Dermis blood vessel endothelial cell (primary cell): ENCODE measurements at regions not wholly inside any gene's neighbourhood (a gene's known extent, or its start where the extent isn't known, plus 50 kb on each side); places are given as distances from the start of the nearest gene placed in this dataset.
"Not testable (repeated sequence)": the region's sequence is repeated elsewhere in the genome, so short reads cannot be mapped to it uniquely, and the experiment has no call there.

Experiments used
- DNase-seq: peaks from one replicate; pipeline ENCODE4 v3.0.0; 2010

DNA sequence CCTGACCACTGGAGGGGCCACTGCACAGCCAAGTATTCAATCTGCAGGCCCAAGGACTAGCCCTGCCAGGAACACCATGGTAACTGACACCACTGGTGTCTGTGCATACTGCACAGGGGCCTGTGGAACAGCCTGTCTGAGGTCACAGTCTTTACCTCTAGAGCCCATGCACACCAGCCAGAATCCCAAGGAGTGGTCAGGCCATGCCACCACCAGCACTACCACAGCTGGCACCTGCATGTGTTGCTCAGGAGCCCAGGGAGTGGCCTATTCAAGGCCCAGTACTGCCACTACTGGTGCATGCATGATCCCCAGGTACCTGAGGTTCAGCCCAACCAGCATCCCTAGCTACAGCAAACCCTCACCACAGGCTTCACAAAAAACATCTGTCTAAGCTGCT lies 546.0 kb upstream of the RGMB start:
- DNase-seq, result no peak

DNA sequence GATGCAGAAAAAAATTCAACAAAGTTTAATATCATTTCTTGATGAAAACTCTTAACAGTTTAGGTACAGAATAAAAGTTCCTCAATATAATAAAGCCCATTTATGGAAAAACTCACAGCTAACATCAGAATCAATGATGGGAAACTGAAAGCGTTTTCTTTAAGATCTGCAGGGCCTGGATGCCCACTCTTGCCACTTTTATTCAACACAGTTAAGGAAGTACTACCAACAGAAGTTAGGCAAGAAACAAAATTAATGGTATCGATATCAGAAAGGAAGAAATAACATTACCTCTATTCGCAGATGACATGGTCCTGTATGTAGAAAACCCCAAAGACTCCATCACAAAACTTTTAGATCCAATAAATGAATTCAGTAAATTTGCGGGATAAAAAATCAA lies 542.4 kb upstream of the RGMB start:
- DNase-seq, result no peak

DNA sequence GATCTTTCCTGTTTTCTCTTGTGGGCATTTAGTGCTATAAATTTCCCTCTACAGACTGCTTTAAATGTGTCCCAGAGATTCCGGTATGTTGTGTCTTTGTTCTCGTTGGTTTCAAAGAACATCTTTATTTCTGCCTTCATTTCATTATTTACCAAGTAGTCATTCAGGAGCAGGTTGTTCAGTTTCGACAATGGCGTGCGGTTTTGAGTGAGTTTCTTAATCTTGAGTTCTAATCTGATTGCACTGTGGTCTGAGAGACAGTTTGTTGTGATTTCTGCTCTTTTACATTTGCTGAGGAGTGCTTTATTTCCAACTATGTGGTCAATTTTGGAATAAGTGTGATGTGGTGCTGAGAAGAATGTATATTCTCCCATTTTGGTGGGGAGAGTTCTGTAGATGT lies 535.7 kb upstream of the RGMB start:
- not testable (repeated sequence) for DNase-seq

DNA sequence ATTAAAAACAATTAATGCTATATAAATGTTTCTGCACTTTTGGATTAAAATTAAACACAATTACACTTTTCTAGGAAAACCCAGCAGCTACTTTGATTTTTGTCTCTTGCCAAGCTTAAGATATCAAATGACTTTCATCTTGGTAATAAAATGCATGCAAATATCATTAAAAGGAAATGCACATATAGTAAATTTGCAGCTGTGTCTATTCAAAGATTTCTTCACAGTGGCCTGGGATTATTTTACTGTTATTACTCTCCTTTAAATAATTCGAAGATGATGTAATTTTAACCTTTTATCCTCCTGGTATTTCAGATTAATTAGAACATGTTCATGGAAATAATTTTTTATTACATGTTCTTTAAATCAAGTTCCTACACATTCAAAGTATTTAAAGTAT lies 529.5 kb upstream of the RGMB start:
- no peak for DNase-seq

DNA sequence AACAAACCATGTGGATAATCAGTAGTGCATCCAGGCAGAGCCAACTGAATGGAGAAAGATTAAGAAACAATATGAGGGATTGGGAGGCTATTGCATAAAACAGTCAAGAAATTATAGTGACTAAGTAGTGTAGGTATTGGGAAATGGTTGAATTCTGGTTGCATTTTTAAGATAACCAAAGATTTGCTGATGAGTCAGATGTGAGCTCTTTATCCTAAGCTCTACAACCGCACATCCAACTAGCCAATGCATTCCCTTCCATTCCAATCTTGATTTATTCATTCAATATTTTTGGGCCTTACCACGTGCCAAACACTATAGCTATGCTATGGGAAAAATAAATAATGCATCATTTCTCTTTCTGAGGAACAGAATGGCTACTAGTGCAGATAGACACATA lies 524.5 kb upstream of the RGMB start:
- DNase-seq, result no peak

DNA sequence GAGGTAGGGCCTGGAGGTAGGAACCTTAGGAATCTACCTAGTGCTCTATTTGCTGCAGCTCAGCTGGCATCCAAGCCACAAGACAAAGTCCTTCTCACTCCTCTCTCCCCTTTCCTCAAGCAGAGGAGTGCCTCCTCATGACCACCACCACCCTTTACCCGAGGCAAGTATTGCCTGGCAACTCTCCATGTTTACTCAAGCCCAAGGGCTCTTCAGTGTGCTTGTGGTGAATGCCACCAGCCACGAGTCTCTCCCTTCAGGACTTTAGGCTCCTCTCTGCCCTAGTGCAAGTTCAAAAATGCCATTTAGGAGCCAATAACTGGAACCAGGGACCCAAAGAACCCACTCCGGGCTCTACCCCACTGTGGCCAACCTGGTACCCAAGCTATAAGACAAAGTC lies 514.5 kb upstream of the RGMB start:
- no peak for DNase-seq

DNA sequence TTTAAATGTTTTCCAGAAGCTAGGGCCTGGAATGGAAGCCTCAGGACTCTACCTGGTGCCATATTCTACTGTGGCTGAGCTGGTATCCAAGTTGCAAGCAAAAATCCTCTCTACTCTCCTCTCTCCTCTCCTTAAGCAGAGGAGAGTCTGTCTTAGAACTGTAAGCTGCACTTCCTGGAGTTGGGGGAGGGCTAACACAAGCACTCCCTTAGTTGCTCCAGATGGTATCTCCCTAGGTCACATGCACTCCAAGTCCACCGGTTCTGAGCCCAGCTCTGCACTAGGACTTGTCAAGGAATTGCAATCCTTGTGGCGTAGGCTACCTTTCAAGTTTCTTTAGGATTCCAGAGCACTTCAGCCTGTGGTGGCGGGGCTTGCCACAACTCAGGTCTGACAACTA lies 513.9 kb upstream of the RGMB start:
- no peak for DNase-seq

DNA sequence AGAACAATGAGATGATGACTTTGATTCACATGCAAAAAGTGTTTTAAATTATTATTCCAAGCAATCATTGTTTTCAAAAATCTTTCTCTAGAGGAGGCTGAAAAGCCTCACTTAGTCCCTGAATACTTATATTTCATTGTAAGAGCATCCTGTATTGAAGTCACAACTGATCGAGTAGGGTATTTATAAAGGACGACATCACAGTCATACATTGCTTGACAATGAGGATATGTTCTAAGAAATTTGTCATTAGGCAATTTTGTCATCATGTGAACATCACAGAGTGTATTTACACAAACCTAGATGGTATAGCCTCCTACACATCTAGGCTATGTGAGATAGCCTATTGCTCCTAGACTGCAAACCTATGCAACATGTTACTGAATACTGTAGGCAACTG lies 510.4 kb upstream of the RGMB start:
- DNase-seq, result peak; percentile 32

DNA sequence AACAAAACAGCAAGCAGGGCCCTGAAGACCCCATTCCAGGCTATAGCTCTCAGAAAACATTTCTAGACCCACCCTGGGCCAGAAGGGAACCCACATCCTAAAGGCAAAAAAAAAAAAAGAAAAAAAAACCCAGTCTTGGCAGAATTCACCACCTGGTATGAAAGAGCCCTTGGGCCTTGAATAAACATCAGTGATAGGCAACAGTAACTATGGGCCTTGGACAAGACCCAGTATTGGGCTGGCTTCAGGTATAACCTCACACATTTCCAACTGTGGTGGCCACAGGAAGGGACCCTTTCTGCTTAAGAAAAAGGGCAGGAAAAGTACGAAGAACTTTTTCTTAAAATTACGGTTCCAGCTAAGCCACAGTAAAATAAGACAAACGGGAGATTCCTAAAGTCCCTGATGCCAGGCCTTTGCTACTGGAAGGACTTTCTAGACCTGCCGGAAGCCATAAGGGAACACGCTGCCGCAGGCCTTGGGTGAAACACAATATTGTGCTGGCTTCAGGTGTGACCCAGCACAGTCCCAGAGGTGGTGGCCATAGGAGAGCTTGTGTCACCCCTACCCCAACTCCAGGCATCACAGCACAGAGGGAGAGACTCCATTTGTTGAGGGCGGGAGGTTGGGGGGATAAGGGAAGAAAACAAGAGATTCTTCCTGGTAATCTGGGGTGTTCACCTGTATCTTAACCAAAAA lies 505.2 kb upstream of the RGMB start:
- DNase-seq, result no peak

DNA sequence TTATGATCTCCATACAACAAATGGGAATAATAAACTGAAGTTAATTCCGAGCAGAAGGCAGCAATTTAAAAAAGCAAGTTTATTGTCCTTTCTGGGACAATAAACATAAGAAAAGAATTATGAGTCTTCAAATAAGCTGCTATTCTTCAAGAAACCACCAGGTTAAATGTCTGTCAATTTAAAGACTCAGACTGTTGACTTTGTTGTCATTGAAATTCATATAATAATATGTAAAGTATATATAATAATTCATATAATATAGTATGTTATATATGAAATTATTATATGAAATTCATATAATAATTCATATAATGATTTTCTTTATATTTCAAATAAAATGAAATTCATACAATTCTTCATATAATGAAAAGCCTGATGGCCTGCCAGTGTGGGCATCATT lies 497.5 kb upstream of the RGMB start:
- DNase-seq, result no peak

DNA sequence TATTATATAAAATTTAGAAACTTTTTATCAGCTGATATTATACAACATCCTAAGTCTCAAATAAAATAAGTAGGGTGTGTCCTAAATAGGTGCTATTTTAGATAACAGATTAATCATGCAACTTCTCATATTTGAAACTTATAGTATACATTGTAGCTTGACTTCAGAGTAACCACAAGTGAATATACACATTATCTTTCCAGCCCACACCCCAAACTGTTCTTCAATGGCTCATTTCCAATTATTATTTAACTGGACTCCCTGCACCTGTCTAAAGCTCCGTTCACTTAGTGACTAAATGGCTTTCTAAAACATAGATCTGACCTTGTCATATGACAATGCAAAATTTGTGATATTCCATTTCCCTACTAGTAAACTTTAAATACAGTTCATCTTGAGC lies 490.9 kb upstream of the RGMB start:
- DNase-seq, result no peak

DNA sequence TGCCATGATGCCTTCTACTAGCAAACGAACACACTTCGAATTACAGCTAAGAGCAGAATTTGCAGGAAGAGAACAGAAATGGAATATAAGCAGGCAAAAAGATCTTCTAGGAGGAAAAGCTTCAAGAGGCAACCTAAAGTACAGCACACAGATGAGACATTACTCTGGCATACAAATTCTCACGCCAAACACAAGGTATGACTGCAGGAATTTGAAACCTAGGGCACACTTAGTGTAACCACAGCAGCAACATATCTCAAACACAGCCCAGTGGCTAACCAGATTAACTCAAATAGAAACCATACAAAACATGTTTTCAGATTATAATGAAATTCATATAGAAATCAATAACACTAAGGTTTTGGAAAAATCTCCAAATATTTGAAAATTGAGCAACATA lies 481.0 kb upstream of the RGMB start:
- DNase-seq, result no peak

DNA sequence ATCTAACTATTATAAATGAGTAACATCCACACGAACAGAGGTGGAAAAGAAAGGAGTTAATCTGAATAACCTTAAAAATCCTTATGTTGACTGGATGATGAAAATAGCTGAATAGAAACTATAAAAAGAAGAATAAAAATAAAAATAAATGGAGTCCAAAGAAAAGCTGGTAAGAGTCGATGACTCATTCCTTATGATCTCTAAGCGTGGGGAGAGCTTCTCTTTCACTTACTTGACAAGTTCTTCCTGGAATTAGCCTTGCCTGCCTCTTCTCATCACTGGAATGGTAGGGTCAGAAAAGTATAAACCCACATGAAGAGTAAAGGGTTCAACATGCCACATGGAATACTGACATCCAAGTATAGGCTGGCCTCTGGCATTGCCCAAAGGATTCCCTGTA lies 477.0 kb upstream of the RGMB start:
- DNase-seq, result no peak

DNA sequence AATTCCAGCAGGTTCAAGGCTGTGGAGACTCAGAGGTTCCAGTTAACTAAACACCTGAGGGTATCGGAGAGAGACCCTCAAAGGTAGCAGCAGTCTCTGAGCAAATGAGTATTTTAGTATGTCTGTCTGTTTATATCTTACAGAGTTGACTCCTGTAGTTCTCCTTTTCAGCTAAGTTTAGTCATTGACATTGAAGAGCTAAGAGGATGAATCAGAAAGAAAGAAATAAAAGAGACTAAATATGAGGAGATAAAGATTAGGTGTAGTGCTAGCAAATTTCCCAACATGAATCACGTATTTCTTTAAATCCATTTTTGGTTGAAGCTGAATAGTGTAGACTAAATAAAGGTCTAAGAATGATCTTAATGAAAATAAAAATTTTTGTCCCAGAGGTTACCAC lies 474.0 kb upstream of the RGMB start:
- no peak for DNase-seq

DNA sequence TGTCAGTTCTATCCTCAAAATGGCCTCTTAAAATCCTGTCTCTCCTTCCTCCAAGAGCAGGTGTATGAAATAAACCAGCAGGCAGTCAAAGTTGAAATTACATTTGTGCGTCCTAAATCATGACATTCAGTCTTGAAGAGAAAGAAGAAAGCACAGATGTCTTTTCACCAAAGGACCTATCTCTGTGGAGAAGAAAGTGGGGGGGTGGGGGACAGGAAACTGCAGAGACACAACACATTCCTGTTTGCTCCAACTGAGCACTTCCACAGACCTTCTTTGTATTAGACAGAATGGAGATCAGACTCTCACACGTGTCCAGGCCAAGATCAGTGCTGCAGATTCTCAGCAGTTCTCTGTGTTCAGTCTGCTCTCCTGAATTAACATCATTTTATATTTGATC lies 471.9 kb upstream of the RGMB start:
- DNase-seq, result peak; percentile 20

DNA sequence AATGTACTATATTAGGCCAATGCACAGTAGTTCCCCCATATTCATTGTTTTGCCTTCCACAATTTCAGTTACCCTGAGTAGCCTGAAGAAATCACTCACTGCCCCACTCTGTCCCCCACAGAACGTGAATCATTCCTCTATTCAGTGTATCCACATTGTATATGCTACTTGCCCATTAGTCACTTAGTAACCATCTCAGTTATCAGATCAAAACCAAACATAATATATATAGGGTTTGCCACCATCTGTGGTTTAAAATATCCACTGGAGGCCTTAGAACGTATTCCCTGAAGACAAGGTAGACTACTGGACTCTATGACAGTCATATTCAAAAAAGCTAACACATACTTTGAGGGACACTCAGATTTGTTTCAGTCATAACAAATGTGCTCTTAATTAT lies 465.7 kb upstream of the RGMB start:
- peak; percentile 60 for DNase-seq

DNA sequence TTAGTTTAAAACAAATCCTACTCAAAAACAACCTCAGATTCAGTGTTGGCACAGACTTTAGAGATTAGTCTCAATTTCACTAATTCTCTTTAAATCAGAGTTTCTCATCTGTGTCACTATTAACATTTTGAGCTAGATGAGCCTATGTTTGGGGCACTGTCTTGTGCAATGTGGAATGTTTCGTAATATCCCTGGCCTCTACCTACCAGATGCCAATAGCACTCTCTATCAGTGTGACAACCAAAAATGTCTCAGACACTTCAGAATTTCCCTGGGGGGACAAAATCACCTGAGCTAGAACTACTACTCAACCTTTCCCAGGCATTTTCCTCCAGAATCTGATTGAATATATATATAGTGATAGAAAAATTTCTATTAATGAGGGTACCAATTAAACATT lies 465.2 kb upstream of the RGMB start:
- no peak for DNase-seq

DNA sequence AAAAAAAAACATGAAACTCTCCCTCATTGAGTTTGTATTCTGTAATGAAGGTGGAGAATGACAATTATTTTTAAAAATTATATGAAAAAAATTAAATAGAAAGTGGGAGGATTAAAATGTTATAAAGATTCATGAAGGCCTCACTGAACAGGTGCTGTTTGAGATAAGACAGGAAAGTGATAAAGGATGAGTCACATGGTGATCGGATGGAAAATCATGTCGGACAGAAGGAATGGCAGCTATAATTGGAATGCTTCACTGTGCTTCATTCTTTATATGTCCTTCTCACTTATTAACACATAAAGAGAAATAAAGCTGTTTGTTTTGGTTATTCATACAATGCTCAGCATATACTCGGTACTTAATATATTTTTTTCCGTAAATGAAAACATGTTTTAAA lies 464.5 kb upstream of the RGMB start:
- DNase-seq, result peak; percentile 82

DNA sequence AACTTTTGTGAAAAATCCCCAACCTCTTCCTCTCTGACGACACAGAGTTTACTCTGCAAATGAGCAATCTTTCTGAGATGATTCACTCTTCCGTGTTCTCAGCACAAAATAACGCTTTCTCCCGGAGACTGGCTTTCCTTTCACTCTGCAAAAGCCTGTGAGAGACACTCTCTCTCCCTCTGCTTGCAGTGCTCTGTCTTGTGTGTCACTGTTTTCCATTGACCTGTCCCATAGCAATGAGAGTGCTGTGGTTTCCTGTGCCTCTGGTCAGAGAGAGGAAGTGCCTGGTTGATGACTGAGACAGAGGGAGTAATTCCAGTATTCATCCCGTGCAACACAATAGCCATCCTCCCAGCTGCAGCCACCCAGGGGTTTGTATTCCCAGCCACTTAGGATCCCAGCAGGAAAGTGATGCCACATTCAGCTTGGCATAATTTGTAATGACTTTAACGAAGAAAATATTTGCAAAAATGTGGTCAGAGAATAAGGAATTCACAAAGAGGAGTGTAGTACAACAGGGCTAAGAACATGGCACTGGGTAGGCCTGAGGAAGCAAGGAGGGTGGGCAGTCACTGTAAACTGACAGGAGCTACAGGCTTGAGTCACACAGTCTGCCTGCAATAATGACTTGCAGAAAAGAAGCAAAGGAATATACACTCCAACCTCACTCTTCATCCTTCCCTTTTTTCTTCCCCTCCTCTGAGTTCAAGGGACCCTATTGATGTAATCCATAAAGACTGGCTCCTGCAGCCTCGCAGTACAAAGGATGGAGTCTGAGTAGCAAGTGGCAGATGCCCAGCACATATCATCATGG lies 463.5 kb upstream of the RGMB start:
- DNase-seq, result peak; percentile 97

DNA sequence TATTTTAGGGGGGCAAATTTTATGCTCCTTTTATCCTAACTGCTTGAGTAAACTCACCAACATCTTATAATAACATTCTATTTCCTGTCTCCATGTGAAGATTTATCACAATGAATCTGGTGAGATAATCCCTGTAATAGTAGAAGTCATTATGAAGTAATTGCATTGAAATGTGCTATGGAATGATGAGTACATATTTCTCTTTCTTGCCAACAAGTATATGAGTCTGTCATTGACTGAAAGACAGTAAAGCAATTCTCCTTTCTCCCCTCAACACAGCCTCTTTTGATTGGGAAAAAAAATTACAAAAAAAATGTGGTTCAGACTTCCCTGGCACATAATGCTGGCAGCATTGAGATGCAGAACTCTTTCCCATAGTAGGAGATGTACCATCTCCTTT lies 459.2 kb upstream of the RGMB start:
- DNase-seq, result peak; percentile 72

DNA sequence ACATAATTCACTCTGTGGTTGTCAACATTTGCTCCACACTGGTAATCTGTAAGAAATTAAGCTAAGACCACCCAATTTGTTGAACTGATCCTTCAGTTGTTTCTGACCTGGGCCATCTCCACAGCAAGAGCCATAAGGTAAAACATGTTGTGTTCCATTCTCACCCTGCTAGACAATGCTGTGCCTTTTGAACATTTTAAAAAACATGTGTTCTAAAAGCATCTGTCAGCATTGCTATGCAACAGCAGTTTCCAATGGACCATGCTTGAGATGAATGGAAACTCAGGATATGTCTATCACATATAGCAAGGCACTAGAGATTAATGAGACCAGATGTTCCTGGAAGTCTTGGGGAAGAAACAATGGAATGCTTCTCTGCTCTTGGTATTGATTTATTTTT lies 455.1 kb upstream of the RGMB start:
- peak; percentile 5 for DNase-seq

DNA sequence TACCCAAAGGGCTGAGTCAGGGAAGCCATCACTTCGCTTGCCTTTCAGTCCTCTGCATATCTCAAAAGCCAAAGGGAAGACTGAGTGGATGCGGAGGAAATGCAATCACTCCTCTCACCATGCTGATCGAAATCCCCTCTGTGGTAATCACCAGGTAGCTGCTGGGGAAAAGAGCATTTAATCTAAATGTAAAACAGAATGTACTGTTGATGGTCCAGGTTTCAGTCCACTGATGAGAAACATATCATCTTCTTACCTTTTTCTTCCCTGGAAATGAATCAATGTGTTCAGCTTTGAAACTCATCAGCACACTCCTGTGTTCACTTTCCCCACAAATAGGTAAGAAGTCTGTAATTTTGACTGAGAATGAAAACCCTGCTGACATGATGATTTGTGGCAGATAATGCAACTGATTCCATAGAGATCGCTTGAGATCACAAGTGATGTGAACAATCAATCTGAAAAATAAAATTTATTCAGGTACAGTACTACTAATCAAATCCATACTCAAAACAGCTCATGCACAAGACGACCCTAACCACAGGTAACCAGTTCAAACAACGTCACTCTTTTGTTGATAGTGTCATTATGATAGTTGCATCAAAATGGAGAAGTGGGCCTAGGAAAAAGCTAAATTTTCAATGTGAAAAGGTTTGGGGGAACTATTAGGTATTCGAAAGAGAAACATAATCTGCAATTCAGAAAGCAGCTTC lies 454.0 kb upstream of the RGMB start:
- DNase-seq, result no peak

DNA sequence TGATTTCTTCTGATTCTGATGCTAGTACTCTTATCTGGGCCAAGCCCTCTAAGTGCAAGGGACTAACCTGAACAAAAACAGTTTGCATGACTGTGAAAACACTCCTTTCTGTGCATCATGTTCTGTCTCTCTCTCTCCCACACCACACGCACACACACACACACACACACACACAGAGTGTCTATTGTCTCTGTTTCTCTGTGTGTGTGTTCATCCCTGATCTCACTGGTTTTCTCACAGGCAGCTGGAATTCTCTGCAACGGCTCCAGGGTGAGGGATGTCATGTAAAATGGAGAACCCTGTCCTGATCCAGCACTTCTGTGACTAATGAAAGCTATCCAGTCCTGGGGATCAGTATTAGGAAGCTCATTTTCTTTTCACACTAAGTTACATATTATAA lies 453.1 kb upstream of the RGMB start:
- no peak for DNase-seq

DNA sequence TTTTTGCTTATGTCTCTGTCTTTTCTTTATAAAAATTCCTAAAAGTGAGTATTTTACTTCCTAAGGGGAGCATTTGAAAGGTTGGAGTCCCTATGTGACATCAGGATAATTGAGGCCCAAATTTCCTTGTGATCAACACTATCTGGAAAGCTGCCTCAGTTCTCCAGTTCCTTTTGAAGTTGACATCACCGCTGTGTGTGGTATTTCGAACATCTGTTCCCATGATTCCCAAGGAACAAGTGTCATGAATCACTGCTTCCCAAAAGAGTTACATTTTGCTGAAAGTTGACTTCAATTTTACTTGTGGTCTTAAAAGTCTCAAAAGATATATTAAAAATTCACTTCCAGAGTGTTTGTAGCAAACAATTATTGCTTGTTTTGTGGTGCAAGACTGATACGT lies 452.1 kb upstream of the RGMB start:
- DNase-seq, result no peak
